H9 (cell line): ENCODE measurements at regions not wholly inside any gene's neighbourhood (a gene's known extent, or its start where the extent isn't known, plus 50 kb on each side); places are given as distances from the start of the nearest gene placed in this dataset.

Experiments
- DNase-seq: peaks from one replicate; pipeline ENCODE4 v3.0.0-alpha.2; 2017
- H2AFZ ChIP-seq: one replicate; pipeline ENCODE4 v1.6.1; 2013; ENCODE audit warnings: mild to moderate bottlenecking, low read length, control low read depth, moderate library complexity
- H2AK5ac ChIP-seq: 2 replicates; pipeline ENCODE4 v1.6.1; 2013; ENCODE audit warnings: low read length, control low read depth, mixed read lengths; ENCODE audit not compliant: insufficient read length
- H2BK120ac ChIP-seq: one replicate; pipeline ENCODE4 v1.6.1; 2013; ENCODE audit warnings: low read depth, mild to moderate bottlenecking, low read length, control low read depth, inconsistent platforms; ENCODE audit not compliant: poor library complexity, severe bottlenecking
- H2BK12ac ChIP-seq: 2 replicates; pipeline ENCODE4 v1.6.1; 2013; ENCODE audit warnings: low read length, control low read depth, mixed read lengths, low read depth; ENCODE audit not compliant: insufficient read length
- H2BK15ac ChIP-seq: 2 replicates; pipeline ENCODE4 v1.6.1; 2013; ENCODE audit warnings: low read depth, low read length, control low read depth
- H2BK20ac ChIP-seq: one replicate; pipeline ENCODE4 v1.6.1; 2013; ENCODE audit warnings: low read depth, mild to moderate bottlenecking, low read length, control low read depth, inconsistent platforms; ENCODE audit not compliant: poor library complexity, severe bottlenecking
- H2BK5ac ChIP-seq: 2 replicates; pipeline ENCODE4 v1.6.1; 2013; ENCODE audit warnings: low read length, control low read depth, mixed read lengths; ENCODE audit not compliant: insufficient read length
- H3K14ac ChIP-seq: 2 replicates; pipeline ENCODE4 v1.6.1; 2013; ENCODE audit warnings: low read length, control low read depth; ENCODE audit not compliant: insufficient read depth
- H3K18ac ChIP-seq: 2 replicates; pipeline ENCODE4 v1.6.1; 2013; ENCODE audit warnings: low read depth, mild to moderate bottlenecking, mixed read lengths, low read length, control low read depth; ENCODE audit not compliant: insufficient read length
- H3K23ac ChIP-seq: 2 replicates; pipeline ENCODE4 v1.6.1; 2013; ENCODE audit warnings: low read length, control low read depth, mixed read lengths, low read depth; ENCODE audit not compliant: insufficient read length
- H3K23me2 ChIP-seq: 2 replicates; pipeline ENCODE4 v1.6.1; 2013; ENCODE audit warnings: low read depth, mild to moderate bottlenecking, mixed read lengths, low read length, control low read depth; ENCODE audit not compliant: insufficient read length, poor library complexity, severe bottlenecking
- H3K27ac ChIP-seq: 2 replicates; pipeline ENCODE4 v1.5.1; 2013; ENCODE audit warnings: low read length, control low read depth, mixed read lengths, low read depth; ENCODE audit not compliant: insufficient read length
- H3K27me3 ChIP-seq: 2 replicates; pipeline ENCODE4 v1.6.1; 2013; ENCODE audit warnings: low read length, control low read depth, inconsistent platforms; ENCODE audit not compliant: insufficient read depth
- H3K4ac ChIP-seq: 2 replicates; pipeline ENCODE4 v1.6.1; 2013; ENCODE audit warnings: low read depth, mild to moderate bottlenecking, control low read depth, inconsistent platforms, low read length, moderate library complexity
- H3K4me1 ChIP-seq: 2 replicates; pipeline ENCODE4 v1.6.1; 2013; ENCODE audit warnings: low read length, control low read depth, inconsistent platforms; ENCODE audit not compliant: insufficient read depth
- H3K4me2 ChIP-seq: 2 replicates; pipeline ENCODE4 v1.6.1; 2013; ENCODE audit warnings: low read length, control low read depth, mixed read lengths; ENCODE audit not compliant: insufficient read length, insufficient read depth
- H3K56ac ChIP-seq: 2 replicates; pipeline ENCODE4 v1.6.1; 2013; ENCODE audit warnings: low read depth, mild to moderate bottlenecking, mixed read lengths, low read length, control low read depth; ENCODE audit not compliant: insufficient read length
- H3K79me1 ChIP-seq: 2 replicates; pipeline ENCODE4 v1.6.1; 2013; ENCODE audit warnings: low read depth, mild to moderate bottlenecking, moderate library complexity, low read length, control low read depth, inconsistent platforms; ENCODE audit not compliant: insufficient read depth, poor library complexity, severe bottlenecking
- H3K79me2 ChIP-seq: 2 replicates; pipeline ENCODE4 v1.6.1; 2013; ENCODE audit warnings: low read length, control low read depth, inconsistent platforms; ENCODE audit not compliant: insufficient read depth
- H3K9ac ChIP-seq: 2 replicates; pipeline ENCODE4 v1.6.1; 2013; ENCODE audit warnings: low read length, control low read depth, mixed read lengths; ENCODE audit not compliant: insufficient read length; ENCODE audit errors: extremely low read depth
- H3K9me3 ChIP-seq: one replicate; pipeline ENCODE4 v1.6.1; 2013; ENCODE audit warnings: low read depth, low read length, inconsistent platforms; ENCODE audit not compliant: control insufficient read depth
- H3T11ph ChIP-seq: one replicate; pipeline ENCODE4 v1.6.1; 2013; ENCODE audit warnings: mild to moderate bottlenecking, low read length, control low read depth, inconsistent platforms
- H4K20me1 ChIP-seq: one replicate; pipeline ENCODE4 v1.6.1; 2013; ENCODE audit not compliant: control insufficient read depth, insufficient read length, insufficient read depth
- H4K5ac ChIP-seq: 2 replicates; pipeline ENCODE4 v1.6.1; 2013; ENCODE audit warnings: low read depth, mild to moderate bottlenecking, mixed read lengths, low read length, control low read depth; ENCODE audit not compliant: insufficient read length
- H4K8ac ChIP-seq: replicated peaks from 2 replicates; pipeline ENCODE4 v1.6.1; 2013; ENCODE audit warnings: low read length, control low read depth, mixed read lengths, low read depth; ENCODE audit not compliant: insufficient read length
- H4K91ac ChIP-seq: 2 replicates; pipeline ENCODE4 v1.6.1; 2013; ENCODE audit warnings: low read depth, mild to moderate bottlenecking, moderate library complexity, mixed read lengths, low read length, control low read depth; ENCODE audit not compliant: insufficient read length
- H3K27ac Mint-ChIP-seq, 3 experiments: 2 replicates in 2 of 3; 3 replicates in 1 of 3; pipeline ENCODE4 v1.8.0; 2020 to 2021; ENCODE audit warnings: mixed read lengths in 3 of 3, mild to moderate bottlenecking in 1 of 3, moderate library complexity in 1 of 3
- H3K27me3 Mint-ChIP-seq: 2 replicates; pipeline ENCODE4 v1.8.0; 2021; ENCODE audit warnings: low read depth, mild to moderate bottlenecking, moderate library complexity, mixed read lengths
- H3K36me3 Mint-ChIP-seq, 3 experiments: 2 replicates in 2 of 3; 3 replicates in 1 of 3; pipeline ENCODE4 v1.8.0; 2020 to 2021; ENCODE audit warnings: low read depth in 3 of 3, mixed read lengths in 3 of 3; ENCODE audit not compliant: insufficient read depth in 1 of 3
- H3K4me1 Mint-ChIP-seq, 2 experiments: 2 replicates each; pipeline ENCODE4 v1.8.0; 2020; ENCODE audit warnings: mixed read lengths in 2 of 2
- H3K4me3 Mint-ChIP-seq, 2 experiments: 2 replicates in 1 of 2; 3 replicates in 1 of 2; pipeline ENCODE4 v1.8.0; 2020 to 2021; ENCODE audit warnings: mild to moderate bottlenecking in 2 of 2, mixed read lengths in 2 of 2, moderate library complexity in 1 of 2
- H3K9me3 Mint-ChIP-seq, 2 experiments: 2 replicates in 1 of 2; 3 replicates in 1 of 2; pipeline ENCODE4 v1.8.0; 2020; ENCODE audit warnings: mild to moderate bottlenecking in 2 of 2, mixed read lengths in 2 of 2, moderate library complexity in 1 of 2
- WGBS: extraction: QIAGEN DNeasy Blood & Tissue Kit; methylation state at CpG from one replicate; pipeline ENCODE4 v1.1.7; 2013; ENCODE audit warnings: missing lambda C conversion rate, low lambda C conversion rate, mixed read lengths; ENCODE audit not compliant: insufficient read length; ENCODE audit errors: extremely low coverage; 5-methylcytosine and 5-hydroxymethylcytosine counted together
- TF ChIP-seq, protein P1 (sequence below): fragments of 200-600 bp; sonication (generic); conservative IDR thresholded peaks from 3 replicates; pipeline ENCODE4 v1.8.0; 2021; ENCODE audit warnings: antibody characterized with exemption, mild to moderate bottlenecking

DNA sequence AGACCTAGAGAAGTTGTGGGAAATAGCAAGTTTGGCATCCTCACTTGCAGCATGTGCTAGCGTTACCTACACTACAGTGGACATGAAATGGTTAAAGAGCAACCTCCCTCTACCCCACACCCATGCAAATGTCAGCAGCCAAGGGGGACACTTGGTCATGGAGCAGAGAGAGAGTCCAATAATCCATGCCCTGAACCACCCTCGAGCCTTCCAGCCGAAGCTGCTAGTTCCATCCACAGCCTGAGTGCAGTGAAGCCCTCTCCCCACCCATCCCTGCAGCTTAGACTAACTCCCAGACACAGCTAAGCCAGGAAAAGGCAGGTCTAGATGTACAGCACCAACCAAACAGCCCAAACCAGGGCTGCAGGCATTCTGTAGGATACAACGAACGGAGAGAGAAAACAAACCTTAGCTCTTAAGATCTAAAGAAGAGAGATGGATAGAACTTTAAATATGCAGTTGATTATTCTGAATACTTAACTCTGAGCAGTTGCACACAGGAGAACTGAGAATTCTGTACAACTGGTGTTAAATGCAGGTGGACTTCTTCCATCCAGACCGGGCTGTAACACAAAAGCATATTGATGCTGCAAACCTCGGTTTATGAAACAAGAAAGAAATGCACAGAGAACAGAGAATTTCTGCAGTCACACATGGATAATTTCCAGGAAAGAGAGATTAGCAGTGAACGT, 93.8 kb downstream of the SALL1 start:
- Mint-ChIP-seq H3K9me3 (peaks cover 0 to 3% of the 10 kb centered on the region in 2 experiments; a peak in 2 of 5 replicates), H3K4me3 (no peak overlapping the region), H3K27ac (peak overlapping the region in 1 of 3 experiments; percentile 33; a peak in 1 of 7 replicates), H3K4me1 (peaks cover 0 to 18% of the 10 kb centered on the region in 2 experiments; a peak in 3 of 4 replicates), H3K27me3 (peaks cover 17% of the 10 kb centered on the region), H3K36me3 (0 out of 7 replicates have a peak, but pooled peaks cover 0 to 2% (median 0%) of the 10 kb centered on the region in 3 experiments)
- no peak overlapping the region for H2BK12ac ChIP-seq
- H3K4ac ChIP-seq, result no peak overlapping the region
- no peak overlapping the region for H3K14ac ChIP-seq
- H4K5ac ChIP-seq, result no peak overlapping the region
- WGBS, result no CpG with 5 or more reads among the region's 8 CpGs
- H3K56ac ChIP-seq, result no peak overlapping the region
- no peak overlapping the region for H3T11ph ChIP-seq
- H3K23ac ChIP-seq, result no peak overlapping the region
- no peaks in the 10 kb centered on the region for H3K23me2 ChIP-seq
- H4K91ac ChIP-seq, result no peak overlapping the region
- no peak overlapping the region for H3K4me2 ChIP-seq
- no peak overlapping the region for H2BK20ac ChIP-seq
- no peaks in the 10 kb centered on the region for H3K79me1 ChIP-seq
- DNase-seq, result no peak
- H3K9me3 ChIP-seq, result no peaks in the 10 kb centered on the region
- no peaks in the 10 kb centered on the region for H3K27me3 ChIP-seq
- no peak overlapping the region for H2BK120ac ChIP-seq
- peaks cover 2% of the 10 kb centered on the region; the same call in 1 of the 2 replicates for H3K4me1 ChIP-seq
- no peak overlapping the region for H3K9ac ChIP-seq
- no peaks in the 10 kb centered on the region for H4K20me1 ChIP-seq
- TF ChIP-seq, protein P1, sequence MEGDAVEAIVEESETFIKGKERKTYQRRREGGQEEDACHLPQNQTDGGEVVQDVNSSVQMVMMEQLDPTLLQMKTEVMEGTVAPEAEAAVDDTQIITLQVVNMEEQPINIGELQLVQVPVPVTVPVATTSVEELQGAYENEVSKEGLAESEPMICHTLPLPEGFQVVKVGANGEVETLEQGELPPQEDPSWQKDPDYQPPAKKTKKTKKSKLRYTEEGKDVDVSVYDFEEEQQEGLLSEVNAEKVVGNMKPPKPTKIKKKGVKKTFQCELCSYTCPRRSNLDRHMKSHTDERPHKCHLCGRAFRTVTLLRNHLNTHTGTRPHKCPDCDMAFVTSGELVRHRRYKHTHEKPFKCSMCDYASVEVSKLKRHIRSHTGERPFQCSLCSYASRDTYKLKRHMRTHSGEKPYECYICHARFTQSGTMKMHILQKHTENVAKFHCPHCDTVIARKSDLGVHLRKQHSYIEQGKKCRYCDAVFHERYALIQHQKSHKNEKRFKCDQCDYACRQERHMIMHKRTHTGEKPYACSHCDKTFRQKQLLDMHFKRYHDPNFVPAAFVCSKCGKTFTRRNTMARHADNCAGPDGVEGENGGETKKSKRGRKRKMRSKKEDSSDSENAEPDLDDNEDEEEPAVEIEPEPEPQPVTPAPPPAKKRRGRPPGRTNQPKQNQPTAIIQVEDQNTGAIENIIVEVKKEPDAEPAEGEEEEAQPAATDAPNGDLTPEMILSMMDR, result no peak
- H2AFZ ChIP-seq, result no peak overlapping the region
- no peak overlapping the region for H3K27ac ChIP-seq
- no peak overlapping the region for H3K18ac ChIP-seq
- no peak overlapping the region for H2BK5ac ChIP-seq
- H2BK15ac ChIP-seq, result no peak overlapping the region
- H4K8ac ChIP-seq, result no peak overlapping the region
- H3K79me2 ChIP-seq, result no peaks in the 10 kb centered on the region
- no peak overlapping the region for H2AK5ac ChIP-seq
